Lung (tissue), 11 donors: ENCODE measurements at regions not wholly inside any gene's neighbourhood (a gene's known extent, or its start where the extent isn't known, plus 50 kb on each side); places are given as distances from the start of the nearest gene placed in this dataset.

Source experiments
- ATAC-seq: fragments of 200-7000 bp; cut with Tn5 transposase; one replicate; pipeline ENCODE4 v1.9.1; 2020; ENCODE audit warnings: moderate number of reproducible peaks; ENCODE audit not compliant: insufficient read depth, low FRiP score
- DNase-seq, 3 donors: peaks; one replicate each; pipeline ENCODE4 v3.0.0-alpha.2; 2013 to 2017
- H3K27ac ChIP-seq, 2 donors: one replicate each; pipeline ENCODE4 v1.5.1; 2013; ENCODE audit warnings: mild to moderate bottlenecking in 2 of 2, moderate library complexity in 2 of 2, control low read depth in 1 of 2, inconsistent platforms in 1 of 2, low read depth in 1 of 2, low read length in 1 of 2
- H3K27me3 ChIP-seq, 3 donors: one replicate each; pipeline ENCODE4 v1.5.1; 2013; ENCODE audit warnings: low read length in 2 of 3; ENCODE audit not compliant: control insufficient read depth in 3 of 3, insufficient read depth in 3 of 3
- H3K36me3 ChIP-seq, 4 donors: one replicate each; pipeline ENCODE4 v1.5.1; 2013; ENCODE audit warnings: low read length in 4 of 4, mild to moderate bottlenecking in 1 of 4, moderate library complexity in 1 of 4; ENCODE audit not compliant: control insufficient read depth in 4 of 4, insufficient read depth in 4 of 4
- H3K4me1 ChIP-seq, 5 donors: one replicate each; pipeline ENCODE4 v1.5.1; 2013; ENCODE audit warnings: low read length in 5 of 5, mild to moderate bottlenecking in 2 of 5, moderate library complexity in 1 of 5; ENCODE audit not compliant: control insufficient read depth in 5 of 5, insufficient read depth in 5 of 5
- H3K4me3 ChIP-seq: one replicate; pipeline ENCODE4 v1.5.1; 2013; ENCODE audit warnings: mild to moderate bottlenecking, control low read depth, moderate library complexity
- H3K9ac ChIP-seq, 2 donors: one replicate each; pipeline ENCODE4 v1.5.1; 2013; ENCODE audit warnings: low read length in 2 of 2, control low read depth in 1 of 2; ENCODE audit not compliant: insufficient read depth in 1 of 2
- H3K9me3 ChIP-seq, 4 donors: one replicate each; pipeline ENCODE4 v1.5.1; 2013; ENCODE audit warnings: low read length in 3 of 4, mild to moderate bottlenecking in 1 of 4, moderate library complexity in 1 of 4; ENCODE audit not compliant: control insufficient read depth in 4 of 4, insufficient read depth in 3 of 4
- WGBS, 2 donors: extraction: QIAGEN DNeasy Blood & Tissue Kit; methylation state at CpG; one replicate each; pipeline ENCODE4 v1.1.7; 2013; 5-methylcytosine and 5-hydroxymethylcytosine counted together
- TF ChIP-seq, protein P1 (sequence below): IDR thresholded peaks from 2 replicates; pipeline ENCODE4 v1.5.1; 2012; ENCODE audit warnings: mild to moderate bottlenecking; ENCODE audit errors: control extremely low read depth, extremely low read depth
- donor health status: control.
- donor health status: control.
- donor health status: Bipolar disorder and iron deficiency.
- donor health status: healthy.
- donor health status: DM: yes; HTN: yes; CAD: no.

DNA sequence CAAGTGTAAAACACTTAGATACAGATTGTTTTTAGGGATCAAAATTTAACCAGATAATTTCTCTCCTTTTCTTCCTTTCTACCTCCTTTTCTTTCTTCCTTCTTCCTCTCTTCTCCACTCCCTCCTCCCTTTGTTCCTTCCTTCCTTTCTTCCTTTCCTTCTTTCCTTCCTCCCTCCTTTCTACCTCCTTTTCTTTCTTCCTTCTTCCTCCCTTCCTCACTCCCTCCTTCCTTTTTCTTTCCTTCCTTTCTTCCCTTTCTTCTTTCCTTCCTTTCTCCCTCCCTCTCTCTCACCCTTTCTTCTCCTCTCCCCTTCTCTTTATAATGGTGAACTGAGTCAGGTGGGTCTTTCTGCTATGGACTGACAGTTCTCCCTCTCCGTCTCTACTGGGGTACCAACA, 397.5 kb upstream of the CDH11 start:
- no peaks in the 10 kb centered on the region for H3K9me3 ChIP-seq
- TF ChIP-seq, protein P1, sequence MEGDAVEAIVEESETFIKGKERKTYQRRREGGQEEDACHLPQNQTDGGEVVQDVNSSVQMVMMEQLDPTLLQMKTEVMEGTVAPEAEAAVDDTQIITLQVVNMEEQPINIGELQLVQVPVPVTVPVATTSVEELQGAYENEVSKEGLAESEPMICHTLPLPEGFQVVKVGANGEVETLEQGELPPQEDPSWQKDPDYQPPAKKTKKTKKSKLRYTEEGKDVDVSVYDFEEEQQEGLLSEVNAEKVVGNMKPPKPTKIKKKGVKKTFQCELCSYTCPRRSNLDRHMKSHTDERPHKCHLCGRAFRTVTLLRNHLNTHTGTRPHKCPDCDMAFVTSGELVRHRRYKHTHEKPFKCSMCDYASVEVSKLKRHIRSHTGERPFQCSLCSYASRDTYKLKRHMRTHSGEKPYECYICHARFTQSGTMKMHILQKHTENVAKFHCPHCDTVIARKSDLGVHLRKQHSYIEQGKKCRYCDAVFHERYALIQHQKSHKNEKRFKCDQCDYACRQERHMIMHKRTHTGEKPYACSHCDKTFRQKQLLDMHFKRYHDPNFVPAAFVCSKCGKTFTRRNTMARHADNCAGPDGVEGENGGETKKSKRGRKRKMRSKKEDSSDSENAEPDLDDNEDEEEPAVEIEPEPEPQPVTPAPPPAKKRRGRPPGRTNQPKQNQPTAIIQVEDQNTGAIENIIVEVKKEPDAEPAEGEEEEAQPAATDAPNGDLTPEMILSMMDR: no peak
- H3K27ac ChIP-seq: no peak overlapping the region
- peaks cover 0 to 29% (median 12%) of the 10 kb centered on the region in 5 donors for H3K4me1 ChIP-seq
- H3K4me3 ChIP-seq: no peak overlapping the region
- H3K36me3 ChIP-seq: no peaks in the 10 kb centered on the region
- DNase-seq (no peak), ATAC-seq (no peak)
- 93 to 97% methylated on average over 1 of the region's 1 CpG for WGBS, 2 donors
- no peaks in the 10 kb centered on the region for H3K27me3 ChIP-seq
- no peak overlapping the region for H3K9ac ChIP-seq

DNA sequence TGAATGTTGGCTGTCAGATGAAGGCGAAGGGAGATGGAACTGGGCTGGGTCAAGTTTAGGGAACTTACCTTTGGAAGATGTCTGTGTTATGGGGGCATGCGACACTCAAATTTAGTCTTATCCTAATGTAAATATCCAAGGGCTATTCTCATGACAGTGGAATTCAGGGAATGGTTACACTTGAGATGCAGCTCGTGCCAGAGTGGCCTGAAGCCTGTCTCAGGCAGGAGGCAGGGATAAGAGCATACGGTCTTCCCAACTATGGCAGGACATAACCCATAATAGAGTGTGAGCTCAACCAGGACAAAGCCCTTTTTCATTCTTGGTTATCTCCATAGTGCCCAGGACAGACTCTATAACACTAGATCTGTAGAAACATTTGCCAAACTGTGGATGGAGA, 393.3 kb upstream of the CDH11 start:
- TF ChIP-seq, protein P1: no peak
- H3K9ac ChIP-seq: no peak overlapping the region
- no peak overlapping the region for H3K27ac ChIP-seq
- 60 to 72% methylated on average over 4 of the region's 4 CpGs for WGBS, 2 donors
- peaks cover 0 to 4% (median 2%) of the 10 kb centered on the region in 5 donors for H3K4me1 ChIP-seq
- ATAC-seq: no peak
- H3K4me3 ChIP-seq: no peak overlapping the region
- no peak for DNase-seq
- H3K9me3 ChIP-seq: no peaks in the 10 kb centered on the region
- H3K36me3 ChIP-seq: no peaks in the 10 kb centered on the region
- H3K27me3 ChIP-seq: no peaks in the 10 kb centered on the region

DNA sequence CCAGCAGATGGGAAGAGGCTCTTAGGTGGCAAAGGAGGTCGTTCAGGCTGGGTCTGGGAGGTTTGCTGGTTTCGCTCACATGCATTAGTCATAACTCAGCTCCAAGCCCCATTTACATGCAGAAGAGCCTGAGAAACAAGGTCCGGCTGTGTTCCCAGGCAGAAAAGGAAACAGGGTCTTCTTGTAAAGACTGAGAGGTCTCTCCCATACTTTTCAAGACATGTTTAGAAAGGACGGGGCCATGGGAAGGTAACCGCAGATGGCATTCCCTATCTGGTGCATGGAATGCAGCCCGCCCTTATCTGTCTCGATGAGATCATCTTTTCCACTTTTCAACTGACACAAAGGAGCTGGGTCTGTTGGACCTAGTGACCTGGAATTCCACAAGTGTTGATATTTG, 389.0 kb upstream of the CDH11 start:
- Histone ChIP-seq H3K9me3 (no peaks in the 10 kb centered on the region), H3K9ac (no peak overlapping the region), H3K27me3 (no peaks in the 10 kb centered on the region), H3K4me1 (peaks cover 0 to 4% (median 0%) of the 10 kb centered on the region in 5 donors), H3K27ac (no peak overlapping the region), H3K36me3 (no peaks in the 10 kb centered on the region), H3K4me3 (no peak overlapping the region)
- WGBS, 2 donors: 66 to 74% methylated on average over 7 of the region's 7 CpGs
- DNase-seq (no peak), ATAC-seq (no peak)
- TF ChIP-seq, protein P1: no peak

DNA sequence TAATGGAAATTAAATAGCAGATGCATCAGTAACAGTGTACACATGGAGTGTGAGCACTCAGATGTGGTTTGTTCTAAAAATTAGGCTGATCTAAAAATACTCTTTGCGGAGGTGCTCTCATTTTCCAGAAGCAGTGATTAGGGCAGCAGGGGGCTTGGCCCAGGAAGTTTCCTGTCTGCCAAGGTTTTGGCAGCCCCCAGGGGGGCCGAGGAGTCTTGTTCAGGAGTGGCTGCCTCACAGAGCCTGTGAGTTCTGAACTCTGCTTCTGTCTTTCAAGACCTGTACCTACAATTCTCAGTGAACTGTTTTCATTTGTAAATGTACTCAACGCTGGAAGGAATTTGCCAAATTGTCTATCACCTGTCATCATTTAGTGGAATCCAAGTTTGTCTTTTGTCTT, 388.4 kb upstream of the CDH11 start:
- no peak for DNase-seq
- no peak overlapping the region for H3K27ac ChIP-seq
- TF ChIP-seq, protein P1: no peak
- 77% methylated on average over 3 of the region's 3 CpGs for WGBS, 2 donors
- no peak overlapping the region for H3K4me3 ChIP-seq
- no peak overlapping the region for H3K9ac ChIP-seq
- no peaks in the 10 kb centered on the region for H3K27me3 ChIP-seq
- H3K9me3 ChIP-seq: no peaks in the 10 kb centered on the region
- peaks cover 0 to 2% (median 0%) of the 10 kb centered on the region in 5 donors for H3K4me1 ChIP-seq
- H3K36me3 ChIP-seq: no peaks in the 10 kb centered on the region
- no peak for ATAC-seq
